ENCODE measurements at regions not wholly inside any gene's neighbourhood (a gene's known extent, or its start where the extent isn't known, plus 50 kb on each side); places are given as distances from the start of the nearest gene placed in this dataset.

GRCh38 chr5:86407711-86408110 lies 210.0 kb upstream of the COX7C start (continued):
- TF ChIP-seq CREB5 (CRISPR knock-in tag; IDR thresholded peaks at IDR 0.05) (no peak), TAL1 (IDR thresholded peaks at IDR 0.05) (no peak)
- TF ChIP-seq, protein P1, sequence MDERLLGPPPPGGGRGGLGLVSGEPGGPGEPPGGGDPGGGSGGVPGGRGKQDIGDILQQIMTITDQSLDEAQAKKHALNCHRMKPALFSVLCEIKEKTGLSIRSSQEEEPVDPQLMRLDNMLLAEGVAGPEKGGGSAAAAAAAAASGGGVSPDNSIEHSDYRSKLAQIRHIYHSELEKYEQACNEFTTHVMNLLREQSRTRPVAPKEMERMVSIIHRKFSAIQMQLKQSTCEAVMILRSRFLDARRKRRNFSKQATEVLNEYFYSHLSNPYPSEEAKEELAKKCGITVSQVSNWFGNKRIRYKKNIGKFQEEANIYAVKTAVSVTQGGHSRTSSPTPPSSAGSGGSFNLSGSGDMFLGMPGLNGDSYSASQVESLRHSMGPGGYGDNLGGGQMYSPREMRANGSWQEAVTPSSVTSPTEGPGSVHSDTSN (CRISPR knock-in tag; IDR thresholded peaks at IDR 0.05; ENCODE audit: low read depth): no peak
- TF ChIP-seq, protein P1 (tag; conservative IDR thresholded peaks at IDR 0.05; ENCODE audit: low read depth): no peak

DNA sequence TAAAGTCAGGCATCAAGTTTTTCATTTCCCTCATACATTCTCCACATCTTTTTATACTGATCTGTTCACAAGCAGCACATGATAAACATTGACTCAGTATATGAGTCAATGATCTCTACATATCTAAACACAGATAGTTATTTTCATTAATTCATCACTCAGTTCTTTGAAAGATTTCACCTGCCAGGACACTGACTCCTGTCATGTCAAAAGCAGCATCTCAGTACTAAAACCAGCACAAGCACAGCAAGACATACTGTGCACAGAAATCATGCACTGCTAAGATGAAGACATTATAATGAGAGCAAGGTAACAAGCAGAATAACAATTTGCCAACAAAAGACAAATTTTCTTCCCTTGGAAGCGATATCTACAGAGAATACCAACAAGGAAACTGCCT lies 206.1 kb upstream of the COX7C start:
- no peaks in the 10 kb centered on the region for H3K4me1 ChIP-seq (replicated peaks in 1 of 2; ENCODE audit: control insufficient read depth in 2 of 2, insufficient read depth in 2 of 2, low read length in 2 of 2)
- no peaks in the 10 kb centered on the region for H3K79me2 ChIP-seq (ENCODE audit: control insufficient read depth, insufficient read depth, low read length)
- CTCF ChIA-PET (ENCODE audit: low intra/inter-chr PET ratio): no interaction called here
- H3K27me3 ChIP-seq (ENCODE audit: control insufficient read depth in 2 of 2, insufficient read depth in 2 of 2, low read length in 2 of 2): no peaks in the 10 kb centered on the region
- no peaks in the 10 kb centered on the region for H3K36me3 ChIP-seq (ENCODE audit: control insufficient read depth, insufficient read depth, low read length)
- H3K9me1 ChIP-seq (ENCODE audit: control insufficient read depth, insufficient read depth, low read length): no peaks in the 10 kb centered on the region
- BruUV-seq (replicated peaks): no TSS peak
- intact Hi-C loops (cut with micrococcal nuclease) (no loop called here), in situ Hi-C loops (cut with MboI) (no loop called here)
- no peak overlapping the region for H3K27ac ChIP-seq (ENCODE audit: extremely low read depth, low read depth, low read length)
- H3K4me3 ChIP-seq: no peak overlapping the region
- H3K4me2 ChIP-seq (ENCODE audit: insufficient read depth, low read length): no peak overlapping the region
- 8% methylated on average over 1 of the region's 1 CpG for WGBS (ENCODE audit: insufficient coverage, low coverage, missing lambda C conversion rate)
- ATAC-seq: no peak
- no peak for FAIRE-seq
- DNase-seq (ENCODE audit: extremely low read depth in 1 of 4, low spot score in 3 of 4): no peak
- H2AFZ ChIP-seq (ENCODE audit: low read depth, low read length): no peak overlapping the region
- POLR2A ChIA-PET: no interaction called here
- no peaks in the 10 kb centered on the region for H4K20me1 ChIP-seq (replicated peaks; ENCODE audit: control insufficient read depth, insufficient read depth, low read length)
- no peaks in the 10 kb centered on the region for H3K9me3 ChIP-seq (replicated peaks; ENCODE audit: control insufficient read depth, insufficient read depth, low read depth, low read length)
- H3K9ac ChIP-seq (ENCODE audit: insufficient read depth in 1 of 2, low read depth in 2 of 2, low read length in 2 of 2): no peak overlapping the region
- TF ChIP-seq, protein P2, sequence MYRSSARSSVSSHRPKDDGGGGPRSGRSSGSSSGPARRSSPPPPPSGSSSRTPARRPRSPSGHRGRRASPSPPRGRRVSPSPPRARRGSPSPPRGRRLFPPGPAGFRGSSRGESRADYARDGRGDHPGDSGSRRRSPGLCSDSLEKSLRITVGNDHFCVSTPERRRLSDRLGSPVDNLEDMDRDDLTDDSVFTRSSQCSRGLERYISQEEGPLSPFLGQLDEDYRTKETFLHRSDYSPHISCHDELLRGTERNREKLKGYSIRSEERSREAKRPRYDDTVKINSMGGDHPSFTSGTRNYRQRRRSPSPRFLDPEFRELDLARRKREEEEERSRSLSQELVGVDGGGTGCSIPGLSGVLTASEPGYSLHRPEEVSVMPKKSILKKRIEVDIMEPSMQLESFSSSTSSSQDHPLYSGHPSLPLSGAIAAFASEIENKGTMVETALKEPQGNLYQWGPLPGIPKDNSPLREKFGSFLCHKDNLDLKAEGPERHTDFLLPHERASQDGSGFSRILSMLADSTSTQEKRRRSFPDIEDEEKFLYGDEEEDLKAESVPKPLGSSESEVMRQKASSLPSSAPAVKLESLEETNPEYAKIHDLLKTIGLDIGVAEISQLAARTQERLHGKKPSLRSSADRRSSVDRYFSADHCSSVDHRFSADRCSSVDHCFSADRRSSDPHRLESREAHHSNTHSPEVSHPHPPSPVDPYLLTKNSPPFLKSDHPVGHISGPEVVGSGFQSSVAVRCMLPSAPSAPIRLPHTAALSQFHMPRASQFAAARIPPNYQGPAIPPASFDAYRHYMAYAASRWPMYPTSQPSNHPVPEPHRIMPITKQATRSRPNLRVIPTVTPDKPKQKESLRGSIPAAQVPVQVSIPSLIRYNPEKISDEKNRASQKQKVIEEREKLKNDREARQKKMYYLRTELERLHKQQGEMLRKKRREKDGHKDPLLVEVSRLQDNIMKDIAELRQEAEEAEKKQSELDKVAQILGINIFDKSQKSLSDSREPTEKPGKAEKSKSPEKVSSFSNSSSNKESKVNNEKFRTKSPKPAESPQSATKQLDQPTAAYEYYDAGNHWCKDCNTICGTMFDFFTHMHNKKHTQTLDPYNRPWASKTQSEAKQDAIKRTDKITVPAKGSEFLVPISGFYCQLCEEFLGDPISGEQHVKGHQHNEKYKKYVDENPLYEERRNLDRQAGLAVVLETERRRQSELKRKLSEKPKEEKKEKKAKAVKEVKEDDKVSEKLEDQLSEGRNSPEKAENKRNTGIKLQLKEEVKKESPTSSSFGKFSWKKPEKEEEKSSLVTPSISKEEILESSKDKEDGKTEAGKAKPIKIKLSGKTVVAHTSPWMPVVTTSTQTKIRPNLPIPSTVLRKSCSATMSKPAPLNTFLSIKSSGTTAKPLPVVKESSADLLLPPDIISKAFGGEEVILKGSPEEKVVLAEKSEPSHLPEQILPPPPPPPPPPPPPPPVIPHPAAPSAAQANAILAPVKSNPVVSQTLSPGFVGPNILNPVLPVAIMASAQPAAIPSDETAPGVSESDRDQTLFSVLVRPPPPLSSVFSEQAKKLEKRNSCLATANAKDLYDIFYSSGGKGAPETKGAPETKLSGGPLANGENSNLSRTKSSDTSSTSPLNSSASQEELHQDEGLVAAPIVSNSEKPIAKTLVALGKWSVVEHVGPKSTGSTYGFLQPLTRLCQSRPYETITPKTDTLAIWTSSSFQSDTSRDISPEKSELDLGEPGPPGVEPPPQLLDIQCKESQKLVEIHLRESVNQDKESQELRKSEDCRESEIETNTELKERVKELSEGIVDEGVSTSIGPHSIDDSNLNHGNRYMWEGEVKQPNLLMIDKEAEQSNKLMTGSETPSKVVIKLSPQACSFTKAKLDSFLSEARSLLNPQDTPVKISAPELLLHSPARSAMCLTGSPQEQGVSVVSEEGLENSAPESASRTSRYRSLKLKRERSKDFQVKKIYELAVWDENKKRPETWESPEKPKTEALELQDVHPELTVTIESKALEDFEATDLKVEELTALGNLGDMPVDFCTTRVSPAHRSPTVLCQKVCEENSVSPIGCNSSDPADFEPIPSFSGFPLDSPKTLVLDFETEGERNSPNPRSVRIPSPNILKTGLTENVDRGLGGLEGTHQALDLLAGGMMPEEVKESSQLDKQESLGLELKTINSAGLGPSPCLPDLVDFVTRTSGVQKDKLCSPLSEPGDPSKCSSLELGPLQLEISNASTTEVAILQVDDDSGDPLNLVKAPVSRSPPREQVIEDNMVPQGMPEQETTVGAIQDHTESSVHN (IDR thresholded peaks at IDR 0.05; ENCODE audit: borderline replicate concordance in 1 of 2, low read depth in 1 of 2): no peak
- TF ChIP-seq LARP7 (IDR thresholded peaks at IDR 0.05) (no peak), SIN3B (IDR thresholded peaks at IDR 0.05; ENCODE audit: low read depth) (no peak), HSF4 (CRISPR knock-in tag; IDR thresholded peaks at IDR 0.05; ENCODE audit: borderline replicate concordance) (no peak)
- TF ChIP-seq, protein P3, sequence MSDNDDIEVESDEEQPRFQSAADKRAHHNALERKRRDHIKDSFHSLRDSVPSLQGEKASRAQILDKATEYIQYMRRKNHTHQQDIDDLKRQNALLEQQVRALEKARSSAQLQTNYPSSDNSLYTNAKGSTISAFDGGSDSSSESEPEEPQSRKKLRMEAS (CRISPR knock-in tag; IDR thresholded peaks at IDR 0.05): no peak
